IPS DF 4.7 (cell line): ENCODE measurements at regions not wholly inside any gene's neighbourhood (a gene's known extent, or its start where the extent isn't known, plus 50 kb on each side); places are given as distances from the start of the nearest gene placed in this dataset.

Experiments
- DNase-seq: peaks from one replicate; pipeline ENCODE4 v3.0.0-alpha.2; 2013; ENCODE audit warnings: low spot score; ENCODE audit errors: extremely low read depth

GRCh38 chr5:165609871-165610270 is 2104.5 kb downstream of the MAT2B start:
- no peak for DNase-seq

GRCh38 chr5:165616490-165617405 is 2111.3 kb downstream of the MAT2B start:
- DNase-seq = no peak

- no peak for DNase-seq
These were observed 2112.1 kb downstream of the MAT2B start for GRCh38 chr5:165617491-165617890.

- DNase-seq = no peak
These were observed 2115.0 kb downstream of the MAT2B start for GRCh38 chr5:165620394-165620793.

GRCh38 chr5:165622864-165623536 is 2117.6 kb downstream of the MAT2B start:
- DNase-seq = no peak

GRCh38 chr5:165624166-165624946 is 2118.9 kb downstream of the MAT2B start:
- DNase-seq = no peak

GRCh38 chr5:165626161-165626560 is 2120.7 kb downstream of the MAT2B start:
- no peak for DNase-seq

- DNase-seq = no peak
These were observed 2122.2 kb downstream of the MAT2B start for GRCh38 chr5:165627548-165628170.

GRCh38 chr5:165630261-165630778 is 2124.9 kb downstream of the MAT2B start:
- peak; percentile 82 for DNase-seq

- DNase-seq = no peak
These were observed 2125.8 kb downstream of the MAT2B start for GRCh38 chr5:165631235-165631634.

- DNase-seq = no peak
These were observed 2136.9 kb downstream of the MAT2B start for GRCh38 chr5:165642366-165642765.

- DNase-seq = no peak
These were observed 2160.4 kb downstream of the MAT2B start for GRCh38 chr5:165665735-165666400.

GRCh38 chr5:165673499-165673898 is 2168.1 kb downstream of the MAT2B start:
- no peak for DNase-seq

GRCh38 chr5:165695796-165696195 is 2190.4 kb downstream of the MAT2B start:
- no peak for DNase-seq

- no peak for DNase-seq
These were observed 2200.5 kb downstream of the MAT2B start for GRCh38 chr5:165705960-165706359.

GRCh38 chr5:165712011-165712410 is 2206.6 kb downstream of the MAT2B start:
- DNase-seq = no peak

- no peak for DNase-seq
These were observed 2209.2 kb downstream of the MAT2B start for GRCh38 chr5:165714598-165714997.

GRCh38 chr5:165720901-165721300 is 2215.5 kb downstream of the MAT2B start:
- no peak for DNase-seq

GRCh38 chr5:165722401-165722800 is 2217.0 kb downstream of the MAT2B start:
- DNase-seq = no peak

- no peak for DNase-seq
These were observed 2218.5 kb downstream of the MAT2B start for GRCh38 chr5:165723931-165724330.

GRCh38 chr5:165728425-165728824 is 2223.0 kb downstream of the MAT2B start:
- DNase-seq = no peak
